Hematopoietic multipotent progenitor cell treated with erythropoietin and hydrocortisone succinate and interleukin-3 and kit ligand, for 4 days (in vitro differentiated cells): ENCODE measurements at regions not wholly inside any gene's neighbourhood (a gene's known extent, or its start where the extent isn't known, plus 50 kb on each side); places are given as distances from the start of the nearest gene placed in this dataset.
"Not testable (repeated sequence)": the region's sequence is repeated elsewhere in the genome, so short reads cannot be mapped to it uniquely, and the experiment has no call there.

Experiments
- DNase-seq: peaks from one replicate; pipeline ENCODE4 v3.0.0-alpha.2; 2015

GRCh38 chr2:183946193-183946592 lies 652.1 kb upstream of the ZNF804A start:
- no peak for DNase-seq

GRCh38 chr2:183948861-183949260 lies 649.5 kb upstream of the ZNF804A start:
- DNase-seq = no peak

- DNase-seq = no peak
Measured at GRCh38 chr2:183950673-183951072, 647.7 kb upstream of the ZNF804A start.

GRCh38 chr2:183951630-183952029 lies 646.7 kb upstream of the ZNF804A start:
- DNase-seq = no peak

GRCh38 chr2:183952741-183953140 lies 645.6 kb upstream of the ZNF804A start:
- no peak for DNase-seq

GRCh38 chr2:183963609-183964008 lies 634.7 kb upstream of the ZNF804A start:
- DNase-seq = no peak

- no peak for DNase-seq
Measured at GRCh38 chr2:183964565-183964964, 633.8 kb upstream of the ZNF804A start.

GRCh38 chr2:183967756-183968155 lies 630.6 kb upstream of the ZNF804A start:
- no peak for DNase-seq

GRCh38 chr2:183975676-183976075 lies 622.7 kb upstream of the ZNF804A start:
- not testable (repeated sequence) for DNase-seq

GRCh38 chr2:183984871-183985270 lies 613.5 kb upstream of the ZNF804A start:
- DNase-seq = no peak

- no peak for DNase-seq
Measured at GRCh38 chr2:183991968-183992367, 606.4 kb upstream of the ZNF804A start.

GRCh38 chr2:183993052-183993451 lies 605.3 kb upstream of the ZNF804A start:
- DNase-seq = no peak

- DNase-seq = no peak
Measured at GRCh38 chr2:183995632-183996031, 602.7 kb upstream of the ZNF804A start.

GRCh38 chr2:183996825-183997793 lies 601.2 kb upstream of the ZNF804A start:
- DNase-seq = no peak

- DNase-seq = no peak
Measured at GRCh38 chr2:183998041-183998796, 600.1 kb upstream of the ZNF804A start.

GRCh38 chr2:183998797-183999190 lies 599.5 kb upstream of the ZNF804A start:
- DNase-seq = no peak

- no peak for DNase-seq
Measured at GRCh38 chr2:184004289-184004947, 593.9 kb upstream of the ZNF804A start.

GRCh38 chr2:184004948-184005672 lies 593.2 kb upstream of the ZNF804A start:
- no peak for DNase-seq

GRCh38 chr2:184006998-184007397 lies 591.3 kb upstream of the ZNF804A start:
- no peak for DNase-seq

GRCh38 chr2:184026961-184027360 lies 571.4 kb upstream of the ZNF804A start:
- no peak for DNase-seq

- DNase-seq = no peak
Measured at GRCh38 chr2:184030245-184030644, 568.1 kb upstream of the ZNF804A start.

- DNase-seq = no peak
Measured at GRCh38 chr2:184030989-184031388, 567.3 kb upstream of the ZNF804A start.
